CD4-positive, CD25-positive, alpha-beta regulatory T cell (primary cell): ENCODE measurements at regions not wholly inside any gene's neighbourhood (a gene's known extent, or its start where the extent isn't known, plus 50 kb on each side); places are given as distances from the start of the nearest gene placed in this dataset.

Experiments used
- ATAC-seq, 2 donors: fragments of 150-1000 bp; cut with Tn5 transposase; one replicate each; pipeline ENCODE4 v1.10.0; 2021; ENCODE audit warnings: low read depth in 2 of 2, moderate number of reproducible peaks in 2 of 2, moderate library complexity in 1 of 2
- DNase-seq, 3 donors: peaks; one replicate each; pipeline versions ENCODE4 v3.0.0 to v3.0.0-alpha.2; 2012 to 2022; ENCODE audit warnings: mixed read lengths in 1 of 3
- H3K27ac ChIP-seq: one replicate; pipeline ENCODE4 v1.7.0; 2013; ENCODE audit warnings: mild to moderate bottlenecking, low read length; ENCODE audit not compliant: insufficient read depth, poor library complexity, severe bottlenecking
- H3K27me3 ChIP-seq: one replicate; pipeline ENCODE4 v1.7.0; 2013; ENCODE audit warnings: low read length; ENCODE audit not compliant: control insufficient read depth, insufficient read depth
- H3K36me3 ChIP-seq: one replicate; pipeline ENCODE4 v1.7.0; 2013; ENCODE audit warnings: mild to moderate bottlenecking, low read length, moderate library complexity; ENCODE audit not compliant: control insufficient read depth, insufficient read depth
- H3K4me1 ChIP-seq: 2 replicates; pipeline ENCODE4 v1.7.0; 2013; ENCODE audit warnings: mild to moderate bottlenecking, low read length; ENCODE audit not compliant: insufficient read depth, control insufficient read depth, poor library complexity, severe bottlenecking
- H3K4me3 ChIP-seq: one replicate; pipeline ENCODE4 v1.7.0; 2013; ENCODE audit warnings: low read depth, mild to moderate bottlenecking, low read length, moderate library complexity
- H3K9me3 ChIP-seq, 2 experiments: 1 replicate in 1 of 2; 2 replicates in 1 of 2; pipeline ENCODE4 v1.7.0; 2013; ENCODE audit warnings: low read length in 2 of 2, mild to moderate bottlenecking in 1 of 2, moderate library complexity in 1 of 2; ENCODE audit not compliant: control insufficient read depth in 2 of 2
- H3K27ac Mint-ChIP-seq, 3 donors: one replicate each; pipeline ENCODE4 v1.8.0; 2020 to 2022; ENCODE audit warnings: mild to moderate bottlenecking in 3 of 3, mixed read lengths in 3 of 3, moderate library complexity in 2 of 3
- H3K27me3 Mint-ChIP-seq: one replicate; pipeline ENCODE4 v1.8.0; 2022; ENCODE audit warnings: mild to moderate bottlenecking, mixed read lengths
- H3K36me3 Mint-ChIP-seq: one replicate; pipeline ENCODE4 v1.8.0; 2020; ENCODE audit warnings: mixed read lengths
- H3K4me1 Mint-ChIP-seq, 4 donors: one replicate each; pipeline ENCODE4 v1.8.0; 2020 to 2022; ENCODE audit warnings: mixed read lengths in 4 of 4, mild to moderate bottlenecking in 1 of 4
- H3K4me3 Mint-ChIP-seq, 4 donors: one replicate each; pipeline ENCODE4 v1.8.0; 2020 to 2022; ENCODE audit warnings: mild to moderate bottlenecking in 4 of 4, mixed read lengths in 4 of 4, moderate library complexity in 3 of 4
- H3K9me3 Mint-ChIP-seq, 7 donors: one replicate each; pipeline ENCODE4 v1.8.0; 2020 to 2022; ENCODE audit warnings: mixed read lengths in 7 of 7, mild to moderate bottlenecking in 3 of 7, moderate library complexity in 2 of 7

GRCh38 chr1:227434808-227435444 lies 116.6 kb upstream of the CDC42BPA start:
- Mint-ChIP-seq H3K9me3 (peaks cover 0 to 3% (median 0%) of the 10 kb centered on the region in 7 donors), H3K36me3 (no peaks in the 10 kb centered on the region)
- no peak for ATAC-seq

GRCh38 chr1:227433663-227434341 lies 115.5 kb upstream of the CDC42BPA start:
- peaks cover 0 to 3% (median 0%) of the 10 kb centered on the region in 7 donors for H3K9me3 Mint-ChIP-seq
- peaks cover 0 to 4% (median under 1%) of the 10 kb centered on the region in 4 donors for H3K4me1 Mint-ChIP-seq
- H3K4me3 Mint-ChIP-seq, result no peak overlapping the region
- DNase-seq (no peak), ATAC-seq (no peak)
- Histone ChIP-seq H3K9me3 (no peaks in the 10 kb centered on the region), H3K36me3 (no peaks in the 10 kb centered on the region), H3K4me1 (no peaks in the 10 kb centered on the region), H3K27ac (no peak overlapping the region), H3K4me3 (no peak overlapping the region), H3K27me3 (peaks cover 4% of the 10 kb centered on the region)
- H3K27ac Mint-ChIP-seq, result no peak overlapping the region
- H3K27me3 Mint-ChIP-seq, result peaks cover 23% of the 10 kb centered on the region
- no peaks in the 10 kb centered on the region for H3K36me3 Mint-ChIP-seq

More at GRCh38 chr1:227434808-227435444, 116.6 kb upstream of the CDC42BPA start:
- Mint-ChIP-seq H3K27me3 (peaks cover 23% of the 10 kb centered on the region), H3K4me1 (peaks cover 0 to 4% (median under 1%) of the 10 kb centered on the region in 4 donors), H3K4me3 (no peak overlapping the region), H3K27ac (no peak overlapping the region)
- Histone ChIP-seq H3K27me3 (peaks cover 5% of the 10 kb centered on the region), H3K27ac (no peak overlapping the region), H3K36me3 (no peaks in the 10 kb centered on the region), H3K4me3 (no peak overlapping the region), H3K4me1 (no peaks in the 10 kb centered on the region), H3K9me3 (no peaks in the 10 kb centered on the region)
- no peak for DNase-seq

- no peaks in the 10 kb centered on the region for H3K4me1 ChIP-seq
- no peaks in the 10 kb centered on the region for H3K36me3 ChIP-seq
- peaks cover 14% of the 10 kb centered on the region for H3K27me3 Mint-ChIP-seq
- ATAC-seq, result no peak
- DNase-seq, result no peak
- no peak overlapping the region for H3K4me3 Mint-ChIP-seq
- no peak overlapping the region for H3K27ac ChIP-seq
- H3K27ac Mint-ChIP-seq, result no peak overlapping the region
- no peak overlapping the region for H3K4me3 ChIP-seq
- peaks cover 0 to 4% (median under 1%) of the 10 kb centered on the region in 4 donors for H3K4me1 Mint-ChIP-seq
- H3K9me3 ChIP-seq, result no peaks in the 10 kb centered on the region
- peaks cover 3% of the 10 kb centered on the region for H3K27me3 ChIP-seq
- H3K36me3 Mint-ChIP-seq, result no peaks in the 10 kb centered on the region
- peaks cover 0 to 3% (median 0%) of the 10 kb centered on the region in 7 donors for H3K9me3 Mint-ChIP-seq
Measured at GRCh38 chr1:227432981-227433380, 114.7 kb upstream of the CDC42BPA start.

GRCh38 chr1:227432181-227432535 lies 113.9 kb upstream of the CDC42BPA start:
- Mint-ChIP-seq H3K36me3 (no peaks in the 10 kb centered on the region), H3K27me3 (peaks cover 12% of the 10 kb centered on the region), H3K27ac (peak overlapping the region in 1 of 3 donors; percentile 46), H3K4me3 (no peak overlapping the region), H3K9me3 (peaks cover 0 to 3% (median 0%) of the 10 kb centered on the region in 7 donors), H3K4me1 (peaks cover 0 to 2% (median under 1%) of the 10 kb centered on the region in 4 donors)
- no peak for DNase-seq
- H3K36me3 ChIP-seq, result no peaks in the 10 kb centered on the region
- no peak for ATAC-seq
- H3K4me3 ChIP-seq, result no peak overlapping the region
- H3K9me3 ChIP-seq, result no peaks in the 10 kb centered on the region
- H3K27me3 ChIP-seq, result no peaks in the 10 kb centered on the region
- H3K27ac ChIP-seq, result no peak overlapping the region
- no peaks in the 10 kb centered on the region for H3K4me1 ChIP-seq

- H3K4me3 ChIP-seq, result no peak overlapping the region
- Mint-ChIP-seq H3K36me3 (no peaks in the 10 kb centered on the region), H3K4me1 (no peaks in the 10 kb centered on the region), H3K27ac (no peak overlapping the region), H3K4me3 (no peak overlapping the region), H3K9me3 (peaks cover 0 to 3% (median 0%) of the 10 kb centered on the region in 7 donors), H3K27me3 (peaks cover 5% of the 10 kb centered on the region)
- no peaks in the 10 kb centered on the region for H3K27me3 ChIP-seq
- no peak for DNase-seq
- no peaks in the 10 kb centered on the region for H3K9me3 ChIP-seq
- H3K36me3 ChIP-seq, result no peaks in the 10 kb centered on the region
- no peaks in the 10 kb centered on the region for H3K4me1 ChIP-seq
- no peak for ATAC-seq
- H3K27ac ChIP-seq, result no peak overlapping the region
Measured at GRCh38 chr1:227429447-227430359, 111.4 kb upstream of the CDC42BPA start.

GRCh38 chr1:227428803-227429202 lies 110.5 kb upstream of the CDC42BPA start:
- no peaks in the 10 kb centered on the region for H3K4me1 ChIP-seq
- H3K36me3 ChIP-seq, result no peaks in the 10 kb centered on the region
- no peak overlapping the region for H3K4me3 Mint-ChIP-seq
- H3K27ac ChIP-seq, result no peak overlapping the region
- no peak for DNase-seq
- H3K36me3 Mint-ChIP-seq, result no peaks in the 10 kb centered on the region
- H3K4me3 ChIP-seq, result no peak overlapping the region
- peaks cover 0 to 3% (median 0%) of the 10 kb centered on the region in 7 donors for H3K9me3 Mint-ChIP-seq
- ATAC-seq, result no peak
- no peaks in the 10 kb centered on the region for H3K27me3 ChIP-seq
- no peak overlapping the region for H3K27ac Mint-ChIP-seq
- no peaks in the 10 kb centered on the region for H3K9me3 ChIP-seq
- peaks cover 5% of the 10 kb centered on the region for H3K27me3 Mint-ChIP-seq
- H3K4me1 Mint-ChIP-seq, result no peaks in the 10 kb centered on the region

- Mint-ChIP-seq H3K4me3 (no peak overlapping the region), H3K27me3 (peaks cover 9% of the 10 kb centered on the region), H3K36me3 (no peaks in the 10 kb centered on the region), H3K4me1 (no peaks in the 10 kb centered on the region), H3K27ac (no peak overlapping the region), H3K9me3 (no peaks in the 10 kb centered on the region)
- Histone ChIP-seq H3K4me1 (no peaks in the 10 kb centered on the region), H3K4me3 (no peak overlapping the region), H3K27ac (no peak overlapping the region), H3K27me3 (no peaks in the 10 kb centered on the region), H3K36me3 (no peaks in the 10 kb centered on the region), H3K9me3 (no peaks in the 10 kb centered on the region)
- no peak for DNase-seq
- no peak for ATAC-seq
Measured at GRCh38 chr1:227427411-227427810, 109.1 kb upstream of the CDC42BPA start.
